ENCODE measurements at regions not wholly inside any gene's neighbourhood (a gene's known extent, or its start where the extent isn't known, plus 50 kb on each side); places are given as distances from the start of the nearest gene placed in this dataset.

- TF ChIP-seq EZH2 (IDR thresholded peaks at IDR 0.05; ENCODE audit: borderline replicate concordance, low read depth, low read length, poor library complexity, severe bottlenecking) (no peak), CTCF (conservative IDR thresholded peaks at IDR 0.05; ENCODE audit: low read depth, low read length) (no peak)
These were observed 207.9 kb upstream of the SALL3 start for GRCh38 chr18:78771496-78772359.
